OCI-LY7 (cell line): ENCODE measurements at regions not wholly inside any gene's neighbourhood (a gene's known extent, or its start where the extent isn't known, plus 50 kb on each side); places are given as distances from the start of the nearest gene placed in this dataset.

Source experiments
- EZH2phosphoT487 ChIP-seq: fragments of 200-600 bp; sonication (generic); IDR thresholded peaks from 2 replicates; pipeline ENCODE4 v1.6.1; 2018; ENCODE audit warnings: low read depth, borderline replicate concordance, mild to moderate bottlenecking, mixed run types, antibody characterized with exemption, low read length, moderate library complexity, mixed read lengths
- TF ChIP-seq, protein P1 (sequence below): fragments of 200-600 bp; sonication (generic); conservative IDR thresholded peaks from 2 replicates; pipeline ENCODE4 v1.5.1; 2014; ENCODE audit warnings: mild to moderate bottlenecking, antibody characterized with exemption, low read length, moderate library complexity, mixed read lengths

DNA sequence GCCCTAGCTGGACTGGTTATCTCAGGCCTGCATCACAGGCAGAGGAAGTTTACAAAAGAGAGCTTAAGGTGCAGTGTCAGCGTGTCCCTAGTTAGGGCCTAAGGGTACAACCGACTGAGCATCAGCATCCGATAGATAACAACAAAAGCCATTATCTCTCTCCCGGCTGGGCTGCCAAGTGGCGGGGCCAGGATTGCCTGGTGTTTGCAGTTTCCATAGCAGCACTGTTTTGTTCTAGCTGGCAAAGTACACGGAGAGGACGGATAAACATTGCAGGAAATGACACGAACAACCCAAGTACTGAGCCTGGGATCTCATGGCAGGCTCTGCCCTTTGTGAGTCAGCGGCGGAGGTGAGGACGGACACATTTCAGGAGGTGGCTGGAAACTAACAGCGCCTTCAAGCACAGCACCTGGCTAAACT, 104.7 kb upstream of the NOCT start:
- TF ChIP-seq, protein P1, sequence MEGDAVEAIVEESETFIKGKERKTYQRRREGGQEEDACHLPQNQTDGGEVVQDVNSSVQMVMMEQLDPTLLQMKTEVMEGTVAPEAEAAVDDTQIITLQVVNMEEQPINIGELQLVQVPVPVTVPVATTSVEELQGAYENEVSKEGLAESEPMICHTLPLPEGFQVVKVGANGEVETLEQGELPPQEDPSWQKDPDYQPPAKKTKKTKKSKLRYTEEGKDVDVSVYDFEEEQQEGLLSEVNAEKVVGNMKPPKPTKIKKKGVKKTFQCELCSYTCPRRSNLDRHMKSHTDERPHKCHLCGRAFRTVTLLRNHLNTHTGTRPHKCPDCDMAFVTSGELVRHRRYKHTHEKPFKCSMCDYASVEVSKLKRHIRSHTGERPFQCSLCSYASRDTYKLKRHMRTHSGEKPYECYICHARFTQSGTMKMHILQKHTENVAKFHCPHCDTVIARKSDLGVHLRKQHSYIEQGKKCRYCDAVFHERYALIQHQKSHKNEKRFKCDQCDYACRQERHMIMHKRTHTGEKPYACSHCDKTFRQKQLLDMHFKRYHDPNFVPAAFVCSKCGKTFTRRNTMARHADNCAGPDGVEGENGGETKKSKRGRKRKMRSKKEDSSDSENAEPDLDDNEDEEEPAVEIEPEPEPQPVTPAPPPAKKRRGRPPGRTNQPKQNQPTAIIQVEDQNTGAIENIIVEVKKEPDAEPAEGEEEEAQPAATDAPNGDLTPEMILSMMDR: no peak
- TF ChIP-seq EZH2phosphoT487: no peak
